Head of caudate nucleus (tissue), 42 donors: ENCODE measurements at regions not wholly inside any gene's neighbourhood (a gene's known extent, or its start where the extent isn't known, plus 50 kb on each side); places are given as distances from the start of the nearest gene placed in this dataset.
"Not testable (repeated sequence)": the region's sequence is repeated elsewhere in the genome, so short reads cannot be mapped to it uniquely, and the experiment has no call there.

Source experiments
- DNase-seq, 42 donors: peaks; one replicate each; pipeline versions ENCODE4 v3.0.0 to v3.0.0-alpha.2; 2020 to 2021; ENCODE audit warnings: mixed read lengths in 7 of 42
- intact Hi-C: fragments of 100-400 bp; cut with DNase I; formaldehyde crosslinking; loops from one replicate; pipeline ENCODE4 v1.15.0; 2022

GRCh38 chr17:27045039-27045438 is 248.9 kb upstream of the WSB1 start:
- intact Hi-C loops, DNase-seq: not testable (repeated sequence)

GRCh38 chr17:27049104-27049784 is 244.7 kb upstream of the WSB1 start:
- DNase-seq = no peak
- intact Hi-C loops = no loop called here

GRCh38 chr17:27065588-27065987 is 228.3 kb upstream of the WSB1 start:
- DNase-seq = no peak
- intact Hi-C loops = no loop called here

DNA sequence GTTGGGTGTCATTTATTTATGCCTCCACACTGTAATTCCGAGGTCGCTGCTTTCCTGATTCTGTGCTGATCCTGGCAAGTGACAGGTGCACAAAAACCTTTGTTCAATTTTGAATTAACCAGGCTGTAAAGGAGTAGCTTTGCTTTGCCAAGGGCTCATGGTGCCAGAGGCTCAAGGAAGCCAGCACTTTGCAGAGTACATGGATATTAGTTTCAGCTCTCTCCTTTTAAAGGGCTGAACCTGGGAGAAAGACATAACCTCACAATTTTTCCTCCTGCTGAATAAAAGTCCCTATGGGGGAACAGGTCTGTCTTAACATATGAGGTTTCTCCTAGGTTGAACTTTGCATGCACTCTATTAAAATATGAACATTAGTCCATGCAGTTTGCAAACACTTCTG is 227.6 kb upstream of the WSB1 start:
- intact Hi-C loops = no loop called here
- DNase-seq = no peak

- DNase-seq = no peak
- intact Hi-C loops = no loop called here
These were observed 223.9 kb upstream of the WSB1 start for GRCh38 chr17:27069842-27070508.

- intact Hi-C loops = no loop called here
- no peak for DNase-seq
These were observed 223.1 kb upstream of the WSB1 start for GRCh38 chr17:27070836-27071235.

DNA sequence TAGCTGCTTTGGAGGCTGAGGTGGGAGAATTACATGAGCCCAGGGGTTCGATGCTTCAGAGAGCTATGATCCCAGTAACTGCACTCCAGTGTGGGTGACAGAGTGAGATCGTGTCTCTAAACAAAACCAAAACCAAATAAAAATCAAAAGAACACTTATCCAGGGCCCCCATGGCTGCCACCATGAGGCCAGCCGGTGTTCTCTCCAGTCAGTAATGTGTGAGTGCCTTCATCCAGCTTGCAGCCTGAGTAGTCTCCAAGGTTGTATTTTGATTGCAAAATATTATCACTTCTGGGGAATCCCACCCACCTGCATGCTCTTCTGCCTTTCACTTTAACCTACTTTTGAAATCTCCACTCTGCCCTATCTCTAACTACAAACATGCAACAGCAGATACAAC is 221.0 kb upstream of the WSB1 start:
- intact Hi-C loops = no loop called here
- no peak for DNase-seq

DNA sequence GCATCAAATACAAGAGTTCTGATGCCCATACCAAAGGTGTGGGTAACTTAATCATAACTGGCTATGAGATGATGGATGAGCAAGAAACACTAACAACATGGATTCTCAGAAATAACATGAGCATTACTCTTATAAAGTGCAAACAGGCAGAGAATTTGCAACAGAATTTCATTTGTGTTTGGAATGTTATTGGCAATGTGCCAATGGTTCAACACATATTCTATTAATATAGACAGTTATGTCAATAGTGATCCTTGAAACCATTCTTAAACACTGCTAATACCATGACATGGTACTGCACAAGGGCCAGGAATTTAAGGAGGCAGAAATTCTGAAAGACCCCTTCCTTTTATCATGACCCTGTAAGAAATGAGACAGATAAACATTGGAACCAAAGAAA is 217.1 kb upstream of the WSB1 start:
- no peak for DNase-seq
- intact Hi-C loops = no loop called here

- no peak for DNase-seq
- intact Hi-C loops = no loop called here
These were observed 215.6 kb upstream of the WSB1 start for GRCh38 chr17:27078296-27078695.

- no peak for DNase-seq
- intact Hi-C loops = no loop called here
These were observed 214.3 kb upstream of the WSB1 start for GRCh38 chr17:27079660-27080059.

DNA sequence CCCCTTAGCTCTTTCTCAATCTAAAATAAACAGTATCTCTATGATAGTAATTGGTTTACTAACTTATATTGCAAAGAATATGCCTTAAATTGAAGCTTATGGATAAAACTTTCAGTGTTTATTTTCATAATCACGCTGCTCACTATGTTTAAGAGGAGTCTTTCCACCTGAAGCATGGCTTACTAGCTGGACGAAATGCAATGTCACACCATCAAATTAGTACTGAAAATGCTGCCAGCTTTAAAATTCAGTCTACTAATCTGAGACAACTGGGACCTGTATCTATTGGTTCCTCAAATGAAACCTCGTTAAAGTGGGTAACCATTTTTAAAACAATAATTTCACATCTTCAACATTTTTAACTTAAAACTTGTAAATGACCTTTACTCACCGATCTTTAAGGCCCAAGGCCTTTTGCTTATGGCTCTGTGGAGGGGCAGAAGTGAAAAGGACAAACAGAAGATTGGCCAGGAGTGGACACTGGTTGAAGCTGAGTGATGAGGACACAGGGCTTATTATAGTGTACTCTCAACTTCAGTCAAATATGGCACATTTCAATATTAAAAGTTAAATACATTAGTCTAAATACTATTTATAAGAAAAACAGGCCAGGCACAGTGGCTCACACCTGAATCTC is 212.8 kb upstream of the WSB1 start:
- DNase-seq = no peak
- intact Hi-C loops = no loop called here

DNA sequence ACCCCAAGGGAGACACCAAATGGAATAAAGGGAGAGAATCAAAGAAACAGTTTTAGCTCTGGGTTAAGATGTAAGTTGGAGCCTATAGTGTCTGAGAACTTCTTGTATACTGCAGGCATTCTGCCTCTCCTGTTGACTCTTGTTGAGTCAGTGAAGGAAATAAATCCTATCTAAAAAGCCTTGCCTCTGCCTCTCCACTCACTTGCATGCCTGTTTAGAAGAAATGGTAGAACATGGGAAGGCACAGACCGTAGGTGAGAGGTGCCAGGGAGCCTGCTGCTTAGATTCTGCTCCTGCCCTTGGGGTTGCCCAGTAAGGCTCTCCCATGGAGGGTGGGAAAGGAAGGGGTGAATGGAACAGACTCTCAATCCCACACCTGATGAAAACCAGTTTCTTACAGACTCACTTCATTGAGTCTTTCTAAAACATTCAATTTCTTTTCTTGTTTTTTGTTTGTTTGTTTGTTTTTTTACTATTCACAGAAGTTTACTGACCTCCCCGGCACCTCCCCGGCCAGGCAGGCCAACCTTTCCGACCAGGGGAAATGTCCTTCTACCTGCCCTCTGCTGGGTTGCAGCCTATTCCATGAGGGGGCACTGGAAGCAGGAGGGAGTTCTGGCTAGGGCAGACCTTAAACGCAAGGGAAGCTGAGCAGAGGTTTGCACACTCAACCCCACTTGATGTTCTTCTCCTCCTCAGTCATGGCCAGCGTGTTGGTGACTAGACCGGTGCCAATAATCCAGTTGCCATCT is 211.7 kb upstream of the WSB1 start:
- intact Hi-C loops = no loop called here
- no peak for DNase-seq

- intact Hi-C loops = no loop called here
- DNase-seq = no peak
These were observed 211.1 kb upstream of the WSB1 start for GRCh38 chr17:27082775-27083154.

DNA sequence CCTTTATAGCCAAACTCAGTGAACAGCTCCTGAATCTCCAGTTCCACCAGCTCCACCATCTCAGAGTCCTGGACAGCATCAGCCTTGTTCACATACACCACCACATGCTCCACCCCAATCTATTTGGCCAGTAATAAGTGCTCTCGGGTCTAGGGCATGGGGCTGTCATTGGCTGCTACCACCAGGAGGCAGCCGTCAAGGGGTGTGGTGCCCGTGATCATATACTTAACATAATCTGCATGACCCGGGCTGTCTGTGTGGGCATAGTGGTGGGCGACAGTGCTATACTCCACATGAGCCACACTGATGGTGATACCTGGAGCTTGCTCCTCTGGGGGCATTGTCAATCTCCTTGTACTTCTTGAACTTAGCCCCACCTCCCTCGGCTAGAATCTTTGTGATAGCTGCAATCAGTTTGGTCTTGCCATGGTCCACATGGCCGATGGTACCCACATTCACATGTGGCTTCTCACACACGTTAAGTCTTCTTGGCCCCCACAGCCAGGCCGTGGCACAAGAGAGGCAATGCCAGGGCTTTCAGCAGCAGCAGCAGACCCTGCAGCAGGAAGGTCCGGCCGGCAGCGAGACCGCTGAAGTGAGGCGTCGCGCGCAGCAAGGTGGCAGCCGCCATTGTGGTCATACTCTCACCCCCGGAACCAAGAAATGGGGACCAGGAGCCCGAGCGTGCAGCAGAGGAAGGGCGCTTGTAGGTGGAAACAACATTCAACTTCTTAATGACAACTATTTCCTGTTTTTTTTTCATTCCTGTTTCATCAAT is 210.3 kb upstream of the WSB1 start:
- no peak for DNase-seq
- intact Hi-C loops = no loop called here

- intact Hi-C loops = no loop called here
- no peak for DNase-seq
These were observed 208.4 kb upstream of the WSB1 start for GRCh38 chr17:27085517-27085916.

DNA sequence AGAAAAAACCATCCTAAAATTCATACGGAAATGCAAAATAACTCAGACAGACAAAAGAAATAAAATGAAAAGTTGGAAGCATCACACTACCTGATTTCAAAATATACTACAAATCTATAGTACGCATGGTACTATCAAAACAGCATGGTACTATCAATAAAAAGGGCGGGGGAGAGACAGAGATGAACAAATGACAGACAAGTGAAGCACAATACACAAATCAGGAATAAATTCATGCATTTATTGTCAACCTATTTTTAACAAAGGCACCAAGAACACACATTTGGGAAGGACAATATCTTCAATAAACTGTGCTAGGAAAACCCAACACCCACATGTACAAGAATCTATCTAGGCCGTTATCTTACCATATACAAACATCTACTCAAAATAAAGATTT is 207.4 kb upstream of the WSB1 start:
- intact Hi-C loops = no loop called here
- DNase-seq = no peak

DNA sequence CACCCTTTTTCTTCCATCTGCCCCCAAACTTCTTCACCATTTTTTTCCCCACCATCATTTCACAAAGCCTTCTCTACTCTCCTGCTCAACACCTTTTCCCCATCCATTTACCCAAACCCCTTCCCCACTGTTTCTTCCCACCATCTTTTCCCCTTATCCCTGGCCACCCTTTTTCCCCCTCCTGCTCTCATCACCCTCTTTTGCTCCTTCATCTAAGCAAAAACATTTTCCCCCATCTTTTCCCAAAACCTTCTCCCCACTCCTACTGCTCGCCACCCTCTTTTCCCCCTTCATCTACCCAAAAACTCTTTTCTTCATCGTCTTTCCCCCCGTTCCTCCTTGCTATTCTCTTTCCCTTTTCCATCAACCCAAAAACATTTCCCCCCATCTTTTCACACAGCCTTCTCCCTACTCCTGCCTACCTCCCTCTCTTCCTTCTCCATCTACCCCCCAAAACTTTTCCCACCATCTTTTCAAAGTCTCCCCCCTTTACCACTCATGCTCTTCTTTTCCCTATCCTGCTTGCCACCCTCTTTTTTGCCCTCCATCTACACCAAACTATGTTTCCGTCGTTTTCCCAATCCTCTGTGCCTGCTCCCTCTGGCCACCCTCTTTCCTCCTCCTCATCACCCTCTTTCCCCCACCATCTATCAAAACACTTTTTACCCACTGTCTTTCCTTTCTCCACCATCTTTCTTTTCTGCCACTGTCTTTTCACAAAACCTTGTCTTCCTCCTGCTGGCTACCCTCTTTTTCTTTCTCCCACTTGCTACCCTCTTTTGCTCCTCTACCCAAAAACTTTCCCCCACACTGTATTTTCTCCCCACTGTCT is 205.8 kb upstream of the WSB1 start:
- intact Hi-C loops = no loop called here
- DNase-seq = no peak

DNA sequence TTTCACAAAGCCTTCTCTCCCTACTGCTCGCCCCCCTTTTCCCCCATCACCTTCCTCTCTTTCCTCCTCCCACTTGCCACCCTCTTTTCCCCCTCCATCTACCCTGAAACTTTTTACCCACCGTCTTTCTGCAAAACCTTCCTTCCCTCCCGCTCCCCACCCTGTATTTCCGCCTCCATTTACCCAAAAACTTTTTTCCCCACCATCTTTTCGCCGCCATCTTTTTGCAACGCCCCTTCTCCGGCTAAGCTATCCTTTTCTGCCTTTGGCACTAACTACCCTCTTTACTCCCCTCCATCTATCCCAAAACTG is 205.2 kb upstream of the WSB1 start:
- DNase-seq = no peak
- intact Hi-C loops = no loop called here
